NOMO-1 treated with dmso at 0.1 percent for 144 hours (cell line): ENCODE measurements at regions not wholly inside any gene's neighbourhood (a gene's known extent, or its start where the extent isn't known, plus 50 kb on each side); places are given as distances from the start of the nearest gene placed in this dataset.
"Not testable (repeated sequence)": the region's sequence is repeated elsewhere in the genome, so short reads cannot be mapped to it uniquely, and the experiment has no call there.

Source experiments
- DNase-seq: peaks from one replicate; lab custom pipeline; 2025; ENCODE audit not compliant: unreplicated experiment; lab: John Stamatoyannopoulos, UW

GRCh38 chr5:152184266-152184665 is 220.8 kb downstream of the NMUR2 start:
- no peak for DNase-seq

- no peak for DNase-seq
Measured at GRCh38 chr5:152181461-152181860, 223.6 kb downstream of the NMUR2 start.

- no peak for DNase-seq
Measured at GRCh38 chr5:152178350-152178699, 226.8 kb downstream of the NMUR2 start.

GRCh38 chr5:152177626-152178349 is 227.3 kb downstream of the NMUR2 start:
- no peak for DNase-seq

- no peak for DNase-seq
Measured at GRCh38 chr5:152171888-152172287, 233.2 kb downstream of the NMUR2 start.

- no peak for DNase-seq
Measured at GRCh38 chr5:152170350-152170749, 234.7 kb downstream of the NMUR2 start.

GRCh38 chr5:152164860-152165259 is 240.2 kb upstream of the GLRA1 start:
- no peak for DNase-seq

- not testable (repeated sequence) for DNase-seq
Measured at GRCh38 chr5:152159894-152160293, 235.2 kb upstream of the GLRA1 start.

GRCh38 chr5:152154452-152154851 is 229.8 kb upstream of the GLRA1 start:
- not testable (repeated sequence) for DNase-seq

GRCh38 chr5:152151940-152152339 is 227.3 kb upstream of the GLRA1 start:
- DNase-seq = no peak

- DNase-seq = no peak
Measured at GRCh38 chr5:152151113-152151512, 226.5 kb upstream of the GLRA1 start.

- no peak for DNase-seq
Measured at GRCh38 chr5:152147286-152147685, 222.6 kb upstream of the GLRA1 start.

- DNase-seq = no peak
Measured at GRCh38 chr5:152146566-152146965, 221.9 kb upstream of the GLRA1 start.

GRCh38 chr5:152144556-152144955 is 219.9 kb upstream of the GLRA1 start:
- no peak for DNase-seq

- no peak for DNase-seq
Measured at GRCh38 chr5:152144030-152144429, 219.4 kb upstream of the GLRA1 start.

GRCh38 chr5:152142840-152143469 is 218.3 kb upstream of the GLRA1 start:
- DNase-seq = no peak

- no peak for DNase-seq
Measured at GRCh38 chr5:152140347-152140746, 215.7 kb upstream of the GLRA1 start.

GRCh38 chr5:152137063-152137462 is 212.4 kb upstream of the GLRA1 start:
- no peak for DNase-seq

- no peak for DNase-seq
Measured at GRCh38 chr5:152136321-152136720, 211.7 kb upstream of the GLRA1 start.

GRCh38 chr5:152135827-152136226 is 211.2 kb upstream of the GLRA1 start:
- DNase-seq = no peak

GRCh38 chr5:152125661-152126205 is 201.1 kb upstream of the GLRA1 start:
- no peak for DNase-seq

GRCh38 chr5:152124409-152125041 is 199.9 kb upstream of the GLRA1 start:
- no peak for DNase-seq
